K562 (cell line): ENCODE measurements at regions not wholly inside any gene's neighbourhood (a gene's known extent, or its start where the extent isn't known, plus 50 kb on each side); places are given as distances from the start of the nearest gene placed in this dataset.

Source experiments
- ATAC-seq: fragments of 200-7000 bp; cut with Tn5 transposase; 3 replicates; pipeline ENCODE4 v1.9.1; 2020; ENCODE audit warnings: moderate library complexity
- BruUV-seq: library from RNA; stranded (reverse); fragments of 400-500 nt; replicated peaks from 2 replicates; lab custom pipeline; 2021; lab: Mats Ljungman, UMichigan
- CTCF ChIA-PET: fragments of 300-600 bp; formaldehyde crosslinking; extraction: SDS; loops from one replicate; lab custom pipeline; 2021; ENCODE audit warnings: low intra/inter-chr PET ratio; lab: Yijun Ruan, JAX
- POLR2A ChIA-PET: fragments of 300-600, 350-650 bp; sonication (Branson Sonifier 250); formaldehyde crosslinking; extraction: SDS; loops from one replicate; lab custom pipeline; 2021; ENCODE audit warnings: antibody characterized with exemption, inconsistent platforms; lab: Yijun Ruan, JAX
- DNase-seq, 4 experiments: peaks; one replicate each; pipeline versions ENCODE4 v3.0.0 to v3.0.0-alpha.2; 2011 to 2018; ENCODE audit warnings: low spot score in 3 of 4, mixed read lengths in 3 of 4; ENCODE audit errors: extremely low read depth in 1 of 4
- FAIRE-seq: peaks from 2 replicates; lab custom pipeline; 2011; peaks lifted over from hg19 to GRCh38; lab: Jason Lieb, UNC
- H2AFZ ChIP-seq: 2 replicates; pipeline ENCODE4 v1.6.0; 2011; ENCODE audit warnings: low read depth, low read length, control low read depth, inconsistent platforms
- H3K27ac ChIP-seq: fragments of 200-600 bp; 3 replicates; pipeline ENCODE4 v1.8.0; 2011; ENCODE audit warnings: low read depth, mild to moderate bottlenecking, control low read depth, inconsistent platforms, low read length, moderate library complexity, mixed read lengths; ENCODE audit errors: extremely low read depth
- H3K27me3 ChIP-seq, 2 experiments: fragments of 300-600 bp in 1 of 2; 2 replicates in 1 of 2; 3 replicates in 1 of 2; pipeline versions ENCODE4 v1.6.0 to v1.8.0; 2011; ENCODE audit warnings: inconsistent platforms in 2 of 2, low read length in 2 of 2, mild to moderate bottlenecking in 1 of 2, mixed read lengths in 1 of 2, moderate library complexity in 1 of 2; ENCODE audit not compliant: control insufficient read depth in 2 of 2, insufficient read depth in 2 of 2
- H3K36me3 ChIP-seq: fragments of 300-600 bp; 3 replicates; pipeline ENCODE4 v1.8.0; 2011; ENCODE audit warnings: mild to moderate bottlenecking, low read length, inconsistent platforms; ENCODE audit not compliant: control insufficient read depth, insufficient read depth
- H3K4me1 ChIP-seq, 2 experiments: fragments of 200-600 bp in 1 of 2; replicated peaks in 1 of 2; 2 replicates in 1 of 2; 3 replicates in 1 of 2; pipeline versions ENCODE4 v1.5.1 to v1.8.0; 2011; ENCODE audit warnings: inconsistent platforms in 2 of 2, low read length in 2 of 2, mild to moderate bottlenecking in 1 of 2, mixed read lengths in 1 of 2, moderate library complexity in 1 of 2; ENCODE audit not compliant: control insufficient read depth in 2 of 2, insufficient read depth in 2 of 2
- H3K4me2 ChIP-seq: 2 replicates; pipeline ENCODE4 v1.6.1; 2011; ENCODE audit warnings: low read length, control low read depth, inconsistent platforms, mixed read lengths; ENCODE audit not compliant: insufficient read depth
- H3K4me3 ChIP-seq: fragments of 200-600 bp; sonication (generic), shearing (Covaris generic); 2 replicates; pipeline ENCODE4 v1.5.1; 2016; ENCODE audit warnings: control low read depth, inconsistent platforms
- H3K79me2 ChIP-seq: fragments of 200-600 bp; 3 replicates; pipeline ENCODE4 v1.8.0; 2011; ENCODE audit warnings: low read length, inconsistent platforms; ENCODE audit not compliant: control insufficient read depth, insufficient read depth
- H3K9ac ChIP-seq, 2 experiments: 2 replicates each; pipeline versions ENCODE4 v1.6.0 to v1.6.1; 2011; ENCODE audit warnings: low read depth in 2 of 2, low read length in 2 of 2, control low read depth in 1 of 2, inconsistent platforms in 1 of 2, mild to moderate bottlenecking in 1 of 2, mixed read lengths in 1 of 2; ENCODE audit not compliant: insufficient read depth in 1 of 2
- H3K9me1 ChIP-seq: one replicate; pipeline ENCODE4 v1.6.0; 2011; ENCODE audit warnings: inconsistent platforms, mild to moderate bottlenecking, low read length, moderate library complexity; ENCODE audit not compliant: control insufficient read depth, insufficient read depth
- H3K9me3 ChIP-seq: replicated peaks from 2 replicates; pipeline ENCODE4 v1.5.1; 2011; ENCODE audit warnings: low read depth, low read length, inconsistent platforms; ENCODE audit not compliant: control insufficient read depth, insufficient read depth
- H4K20me1 ChIP-seq: replicated peaks from 2 replicates; pipeline ENCODE4 v1.6.1; 2011; ENCODE audit warnings: low read length, inconsistent platforms, mixed read lengths; ENCODE audit not compliant: control insufficient read depth, insufficient read depth
- E2F8 ChIP-seq: fragments of 450-650 bp; IDR thresholded peaks from 2 replicates; pipeline ENCODE4 v1.7.1; 2018; ENCODE audit warnings: mild to moderate bottlenecking, low read depth; ENCODE audit not compliant: partially characterized antibody
- FOXA1 ChIP-seq: fragments of 450-650 bp; IDR thresholded peaks from 2 replicates; pipeline ENCODE4 v1.6.1; 2016; ENCODE audit warnings: mild to moderate bottlenecking, borderline replicate concordance
- KDM1A ChIP-seq, 2 experiments: fragments of 450-650 bp; IDR thresholded peaks; 2 replicates each; pipeline ENCODE4 v1.6.1; 2016; ENCODE audit warnings: mild to moderate bottlenecking in 2 of 2
- MEIS2 ChIP-seq: fragments of 450-650 bp; IDR thresholded peaks from 2 replicates; pipeline ENCODE4 v1.6.1; 2014; ENCODE audit warnings: mild to moderate bottlenecking; ENCODE audit not compliant: partially characterized antibody
- NFE2 ChIP-seq: IDR thresholded peaks from 2 replicates; pipeline ENCODE4 v1.6.1; 2014; ENCODE audit warnings: antibody characterized with exemption, low read depth
- PATZ1 ChIP-seq: fragments of 250-450 bp; sonication (Bioruptor Pico); IDR thresholded peaks from 2 replicates; pipeline ENCODE4 v1.5.0; 2020; ENCODE audit warnings: mild to moderate bottlenecking, borderline replicate concordance
- STAT5A ChIP-seq: IDR thresholded peaks from 2 replicates; pipeline ENCODE4 v1.6.1; 2012; ENCODE audit warnings: low read length, inconsistent platforms, borderline replicate concordance
- ZNF12 ChIP-seq: sonication (generic); formaldehyde crosslinking; IDR thresholded peaks from 2 replicates; pipeline ENCODE4 v1.4.0; 2020; ENCODE audit warnings: mild to moderate bottlenecking, missing genetic modification reagents
- ZNF584 ChIP-seq: fragments of 200-800 bp; sonication (Bioruptor generic); IDR thresholded peaks from 2 replicates; pipeline ENCODE4 v1.6.1; 2016; ENCODE audit warnings: low read depth, mild to moderate bottlenecking, missing genetic modification characterization, missing compliant biosample characterization
- ZNF76 ChIP-seq: fragments of 250-450 bp; sonication (Bioruptor Pico); IDR thresholded peaks from 2 replicates; pipeline ENCODE4 v1.4.0; 2020; ENCODE audit warnings: mild to moderate bottlenecking, moderate library complexity, borderline replicate concordance
- WGBS: fragments of 100-300 bp; shearing (Covaris generic); methylation state at CpG from one replicate; pipeline ENCODE4 v1.1.6; 2016; ENCODE audit warnings: low coverage, mixed read lengths; ENCODE audit not compliant: insufficient coverage; ENCODE audit errors: missing lambda C conversion rate; 5-methylcytosine and 5-hydroxymethylcytosine counted together
- in situ Hi-C: fragments of 300-500 bp; cut with MboI; formaldehyde crosslinking; loops from 4 replicates; pipeline ENCODE4 v1.15.0; 2018; ENCODE audit warnings: inconsistent platforms, mixed read lengths
- intact Hi-C: fragments of 100-400 bp; cut with micrococcal nuclease; formaldehyde crosslinking; loops from 2 replicates; pipeline ENCODE4 v1.14.2; 2022
- TF ChIP-seq, protein P1 (sequence below): fragments of 450-650 bp; conservative IDR thresholded peaks from 2 replicates; pipeline ENCODE4 v1.6.1; 2016; ENCODE audit warnings: missing genetic modification characterization, low read depth, mild to moderate bottlenecking, control low read depth, missing compliant biosample characterization

DNA sequence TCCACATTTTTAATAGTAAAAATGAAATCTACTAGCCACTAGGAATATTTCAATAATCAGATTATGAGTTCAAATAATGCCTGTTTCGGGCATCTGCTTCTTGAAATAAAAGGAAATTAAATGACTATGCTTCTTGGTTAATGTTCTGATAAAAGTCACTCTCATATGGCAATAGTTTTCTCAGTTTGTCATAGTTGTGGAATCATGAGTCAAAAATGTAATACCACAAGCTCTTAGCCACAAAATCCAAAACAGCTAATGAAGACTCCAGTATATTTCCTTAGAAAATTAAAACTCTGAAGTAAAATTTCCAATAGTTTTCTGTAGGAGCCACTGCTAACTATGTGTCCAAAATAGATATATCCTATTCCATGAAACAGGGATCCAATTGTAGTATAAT, 676.3 kb upstream of the CDH8 start:
- Histone ChIP-seq H4K20me1 (no peaks in the 10 kb centered on the region), H3K79me2 (no peaks in the 10 kb centered on the region), H3K9me1 (no peaks in the 10 kb centered on the region), H3K4me3 (no peak overlapping the region), H3K9ac (no peak overlapping the region), H3K36me3 (no peaks in the 10 kb centered on the region), H3K4me1 (no peaks in the 10 kb centered on the region), H3K4me2 (no peak overlapping the region), H3K27me3 (no peaks in the 10 kb centered on the region), H3K27ac (no peak overlapping the region), H2AFZ (no peak overlapping the region), H3K9me3 (no peaks in the 10 kb centered on the region)
- intact Hi-C loops = no loop called here
- DNase-seq = no peak
- no peak for ATAC-seq
- BruUV-seq = no TSS peak
- in situ Hi-C loops = no loop called here
- FAIRE-seq = no peak
- ChIA-PET POLR2A (interaction anchor here (1.0 kb wide), 1 partner anchor 45 kb away, joined by 3 read pairs; no protein-coding TSS in a partner anchor), CTCF (no interaction called here)
- TF ChIP-seq ZNF12 (no peak), PATZ1 (CRISPR knock-in tag) (no peak), ZNF584 (CRISPR knock-in tag) (no peak), NFE2 (no peak), STAT5A (no peak), MEIS2 (no peak), KDM1A (IDR thresholded peaks at IDR 0.05) (no peak), FOXA1 (no peak), E2F8 (no peak), ZNF76 (CRISPR knock-in tag) (no peak)
- TF ChIP-seq, protein P1, sequence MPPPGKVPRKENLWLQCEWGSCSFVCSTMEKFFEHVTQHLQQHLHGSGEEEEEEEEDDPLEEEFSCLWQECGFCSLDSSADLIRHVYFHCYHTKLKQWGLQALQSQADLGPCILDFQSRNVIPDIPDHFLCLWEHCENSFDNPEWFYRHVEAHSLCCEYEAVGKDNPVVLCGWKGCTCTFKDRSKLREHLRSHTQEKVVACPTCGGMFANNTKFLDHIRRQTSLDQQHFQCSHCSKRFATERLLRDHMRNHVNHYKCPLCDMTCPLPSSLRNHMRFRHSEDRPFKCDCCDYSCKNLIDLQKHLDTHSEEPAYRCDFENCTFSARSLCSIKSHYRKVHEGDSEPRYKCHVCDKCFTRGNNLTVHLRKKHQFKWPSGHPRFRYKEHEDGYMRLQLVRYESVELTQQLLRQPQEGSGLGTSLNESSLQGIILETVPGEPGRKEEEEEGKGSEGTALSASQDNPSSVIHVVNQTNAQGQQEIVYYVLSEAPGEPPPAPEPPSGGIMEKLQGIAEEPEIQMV (tag) = no peak
- WGBS = 0% methylated on average over 1 of the region's 1 CpG
